Astrocyte (in vitro differentiated cells and primary cell): ENCODE measurements at regions not wholly inside any gene's neighbourhood (a gene's known extent, or its start where the extent isn't known, plus 50 kb on each side); places are given as distances from the start of the nearest gene placed in this dataset.

Source experiments
- DNase-seq: peaks from one replicate; pipeline ENCODE4 v3.0.0-alpha.2; 2010; ENCODE audit warnings: low read depth
- FAIRE-seq: peaks from 2 replicates; lab custom pipeline; 2011; peaks lifted over from hg19 to GRCh38; lab: Jason Lieb, UNC
- H2AFZ ChIP-seq: 2 replicates; pipeline ENCODE4 v1.6.0; 2012; ENCODE audit warnings: low read depth, low read length, inconsistent platforms
- H3K27ac ChIP-seq: 2 replicates; pipeline ENCODE4 v1.5.1; 2011; ENCODE audit warnings: low read depth, low read length, inconsistent platforms
- H3K27me3 ChIP-seq: 2 replicates; pipeline ENCODE4 v1.6.0; 2011; ENCODE audit warnings: low read length, inconsistent platforms; ENCODE audit not compliant: insufficient read depth
- H3K36me3 ChIP-seq: 2 replicates; pipeline ENCODE4 v1.5.1; 2011; ENCODE audit warnings: low read length, inconsistent platforms; ENCODE audit not compliant: insufficient read depth
- H3K4me1 ChIP-seq: 2 replicates; pipeline ENCODE4 v1.5.1; 2011; ENCODE audit warnings: low read length, inconsistent platforms; ENCODE audit not compliant: insufficient read depth
- H3K4me2 ChIP-seq: 2 replicates; pipeline ENCODE4 v1.6.0; 2012; ENCODE audit warnings: low read length, inconsistent platforms
- H3K4me3 ChIP-seq: 2 replicates; pipeline ENCODE4 v1.5.1; 2011; ENCODE audit warnings: low read depth, mild to moderate bottlenecking, low read length, inconsistent platforms; ENCODE audit not compliant: insufficient read depth
- H3K79me2 ChIP-seq: 2 replicates; pipeline ENCODE4 v1.6.0; 2012; ENCODE audit warnings: mild to moderate bottlenecking, low read length, inconsistent platforms; ENCODE audit not compliant: insufficient read depth
- H3K9ac ChIP-seq: 2 replicates; pipeline ENCODE4 v1.6.0; 2012; ENCODE audit warnings: mild to moderate bottlenecking, low read length, inconsistent platforms
- H3K9me3 ChIP-seq: 2 replicates; pipeline ENCODE4 v1.5.1; 2012; ENCODE audit warnings: low read depth, mild to moderate bottlenecking, low read length, inconsistent platforms; ENCODE audit not compliant: insufficient read depth
- H4K20me1 ChIP-seq: 2 replicates; pipeline ENCODE4 v1.6.0; 2012; ENCODE audit warnings: low read length, inconsistent platforms; ENCODE audit not compliant: insufficient read depth
- H3K27ac Mint-ChIP-seq: one replicate; pipeline ENCODE4 v1.8.0; 2021; ENCODE audit warnings: mild to moderate bottlenecking, mixed read lengths; ENCODE audit not compliant: unreplicated experiment
- H3K27me3 Mint-ChIP-seq: one replicate; pipeline ENCODE4 v1.8.0; 2021; ENCODE audit warnings: low read depth, mixed read lengths; ENCODE audit not compliant: unreplicated experiment
- H3K36me3 Mint-ChIP-seq: one replicate; pipeline ENCODE4 v1.8.0; 2021; ENCODE audit warnings: low read depth, mixed read lengths; ENCODE audit not compliant: unreplicated experiment
- H3K4me1 Mint-ChIP-seq: one replicate; pipeline ENCODE4 v1.8.0; 2021; ENCODE audit warnings: low read depth, mixed read lengths; ENCODE audit not compliant: unreplicated experiment
- H3K4me3 Mint-ChIP-seq: one replicate; pipeline ENCODE4 v1.8.0; 2021; ENCODE audit warnings: mild to moderate bottlenecking, moderate library complexity, mixed read lengths; ENCODE audit not compliant: unreplicated experiment
- H3K9me3 Mint-ChIP-seq: one replicate; pipeline ENCODE4 v1.8.0; 2021; ENCODE audit warnings: mild to moderate bottlenecking, mixed read lengths; ENCODE audit not compliant: unreplicated experiment
- EZH2 ChIP-seq: IDR thresholded peaks from 2 replicates; pipeline ENCODE4 v1.6.1; 2012; ENCODE audit warnings: mild to moderate bottlenecking, low read length, inconsistent platforms; ENCODE audit not compliant: insufficient read depth
- TF ChIP-seq, protein P1 (sequence below): IDR thresholded peaks from 2 replicates; pipeline ENCODE4 v1.5.1; 2011; ENCODE audit warnings: low read depth, mild to moderate bottlenecking, inconsistent platforms, low read length, moderate library complexity; ENCODE audit not compliant: insufficient read depth

GRCh38 chr2:236343400-236344161 lies 79.4 kb upstream of the ASB18 start:
- peak overlapping the region; percentile 38 for H2AFZ ChIP-seq
- H3K27ac Mint-ChIP-seq, result no peak overlapping the region
- peak; percentile 49 for FAIRE-seq

GRCh38 chr2:236344446-236344845 lies 80.2 kb upstream of the ASB18 start:
- Histone ChIP-seq H2AFZ (no peak overlapping the region), H4K20me1 (no peaks in the 10 kb centered on the region), H3K27me3 (peaks cover 15% of the 10 kb centered on the region), H3K36me3 (no peaks in the 10 kb centered on the region), H3K27ac (no peak overlapping the region), H3K79me2 (no peaks in the 10 kb centered on the region), H3K9ac (no peak overlapping the region), H3K4me2 (no peak overlapping the region), H3K9me3 (no peaks in the 10 kb centered on the region), H3K4me3 (no peak overlapping the region), H3K4me1 (no peaks in the 10 kb centered on the region)
- FAIRE-seq (no peak), DNase-seq (no peak)
- TF ChIP-seq EZH2, result no peak
- TF ChIP-seq, protein P1, sequence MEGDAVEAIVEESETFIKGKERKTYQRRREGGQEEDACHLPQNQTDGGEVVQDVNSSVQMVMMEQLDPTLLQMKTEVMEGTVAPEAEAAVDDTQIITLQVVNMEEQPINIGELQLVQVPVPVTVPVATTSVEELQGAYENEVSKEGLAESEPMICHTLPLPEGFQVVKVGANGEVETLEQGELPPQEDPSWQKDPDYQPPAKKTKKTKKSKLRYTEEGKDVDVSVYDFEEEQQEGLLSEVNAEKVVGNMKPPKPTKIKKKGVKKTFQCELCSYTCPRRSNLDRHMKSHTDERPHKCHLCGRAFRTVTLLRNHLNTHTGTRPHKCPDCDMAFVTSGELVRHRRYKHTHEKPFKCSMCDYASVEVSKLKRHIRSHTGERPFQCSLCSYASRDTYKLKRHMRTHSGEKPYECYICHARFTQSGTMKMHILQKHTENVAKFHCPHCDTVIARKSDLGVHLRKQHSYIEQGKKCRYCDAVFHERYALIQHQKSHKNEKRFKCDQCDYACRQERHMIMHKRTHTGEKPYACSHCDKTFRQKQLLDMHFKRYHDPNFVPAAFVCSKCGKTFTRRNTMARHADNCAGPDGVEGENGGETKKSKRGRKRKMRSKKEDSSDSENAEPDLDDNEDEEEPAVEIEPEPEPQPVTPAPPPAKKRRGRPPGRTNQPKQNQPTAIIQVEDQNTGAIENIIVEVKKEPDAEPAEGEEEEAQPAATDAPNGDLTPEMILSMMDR, result no peak
- no peak overlapping the region for H3K27ac Mint-ChIP-seq
- H3K4me1 Mint-ChIP-seq, result no peaks in the 10 kb centered on the region
- H3K9me3 Mint-ChIP-seq, result peaks cover 3% of the 10 kb centered on the region
- H3K4me3 Mint-ChIP-seq, result no peak overlapping the region
- H3K36me3 Mint-ChIP-seq, result peaks cover 2% of the 10 kb centered on the region
- peaks cover 26% of the 10 kb centered on the region for H3K27me3 Mint-ChIP-seq

More at GRCh38 chr2:236343400-236344161, 79.4 kb upstream of the ASB18 start:
- no peaks in the 10 kb centered on the region for H4K20me1 ChIP-seq
- H3K36me3 ChIP-seq, result no peaks in the 10 kb centered on the region
- no peaks in the 10 kb centered on the region for H3K79me2 ChIP-seq
- DNase-seq, result peak; percentile 56
- H3K27ac ChIP-seq, result no peak overlapping the region
- H3K9me3 ChIP-seq, result no peaks in the 10 kb centered on the region
- peaks cover 6% of the 10 kb centered on the region for H3K9me3 Mint-ChIP-seq
- H3K36me3 Mint-ChIP-seq, result peaks cover 2% of the 10 kb centered on the region
- H3K9ac ChIP-seq, result no peak overlapping the region
- H3K27me3 Mint-ChIP-seq, result peaks cover 20% of the 10 kb centered on the region
- no peak overlapping the region for H3K4me3 Mint-ChIP-seq
- no peak overlapping the region for H3K4me3 ChIP-seq
- H3K4me2 ChIP-seq, result no peak overlapping the region
- TF ChIP-seq, protein P1, result peak; percentile 94
- TF ChIP-seq EZH2, result no peak
- H3K4me1 Mint-ChIP-seq, result peaks cover 7% of the 10 kb centered on the region
- peaks cover 12% of the 10 kb centered on the region for H3K27me3 ChIP-seq
- H3K4me1 ChIP-seq, result no peaks in the 10 kb centered on the region

DNA sequence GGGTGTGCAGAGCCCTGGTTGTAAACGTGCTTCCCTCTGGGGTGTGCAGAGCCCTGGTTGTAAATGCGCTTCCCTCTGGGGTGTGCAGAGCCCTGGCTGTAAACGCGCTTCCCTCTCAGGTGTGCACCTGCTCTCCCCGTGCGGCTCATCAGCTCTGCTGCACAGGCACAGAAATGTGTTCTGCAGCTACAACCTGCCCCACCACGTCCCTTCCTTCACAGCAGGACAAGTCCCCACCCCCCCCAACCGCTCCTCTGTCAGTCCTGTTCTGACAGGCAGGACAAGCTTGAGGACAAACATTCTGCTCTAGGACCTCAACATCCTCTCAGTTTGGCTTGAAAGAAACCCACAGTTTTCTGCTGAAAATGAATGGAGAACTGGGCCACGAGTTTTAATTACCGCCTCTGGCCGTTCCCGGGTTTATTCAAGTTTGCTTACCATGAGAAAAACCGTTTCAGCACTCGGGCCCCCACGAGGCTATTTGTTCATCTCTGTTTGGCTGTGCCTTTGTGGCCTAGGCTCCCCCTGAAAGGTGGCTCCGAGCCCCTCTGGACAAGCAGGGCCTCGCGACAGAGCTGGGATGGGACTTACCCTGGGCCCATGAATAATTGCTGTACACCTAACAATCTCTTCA lies 81.0 kb upstream of the ASB18 start:
- H3K27me3 ChIP-seq, result peaks cover 15% of the 10 kb centered on the region
- H3K79me2 ChIP-seq, result no peaks in the 10 kb centered on the region
- FAIRE-seq (no peak), DNase-seq (no peak)
- H3K4me1 ChIP-seq, result no peaks in the 10 kb centered on the region
- H3K9me3 ChIP-seq, result no peaks in the 10 kb centered on the region
- Mint-ChIP-seq H3K4me1 (no peaks in the 10 kb centered on the region), H3K36me3 (peaks cover 2% of the 10 kb centered on the region), H3K9me3 (peaks cover 2% of the 10 kb centered on the region), H3K27me3 (peaks cover 32% of the 10 kb centered on the region), H3K27ac (no peak overlapping the region), H3K4me3 (no peak overlapping the region)
- no peaks in the 10 kb centered on the region for H3K36me3 ChIP-seq
- no peak overlapping the region for H3K4me2 ChIP-seq
- TF ChIP-seq, protein P1, result no peak
- no peak for TF ChIP-seq EZH2
- no peak overlapping the region for H3K27ac ChIP-seq
- H3K9ac ChIP-seq, result no peak overlapping the region
- H4K20me1 ChIP-seq, result no peaks in the 10 kb centered on the region
- no peak overlapping the region for H2AFZ ChIP-seq
- no peak overlapping the region for H3K4me3 ChIP-seq
